Suprapubic skin (tissue), 4 donors: ENCODE measurements at regions not wholly inside any gene's neighbourhood (a gene's known extent, or its start where the extent isn't known, plus 50 kb on each side); places are given as distances from the start of the nearest gene placed in this dataset.
"Not testable (repeated sequence)": the region's sequence is repeated elsewhere in the genome, so short reads cannot be mapped to it uniquely, and the experiment has no call there.

ENCODE experiments used
- EP300 ChIP-seq: sonication (generic); formaldehyde crosslinking; IDR thresholded peaks from one replicate; pipeline ENCODE4 v1.6.1; 2017; ENCODE audit warnings: antibody characterized with exemption
- POLR2A ChIP-seq, 2 donors: fragments of 450-650 bp; IDR thresholded peaks; one replicate each; pipeline ENCODE4 v1.6.1; 2017; ENCODE audit warnings: antibody characterized with exemption in 2 of 2, mild to moderate bottlenecking in 2 of 2, moderate library complexity in 2 of 2
- POLR2AphosphoS5 ChIP-seq, 3 donors: sonication (generic); formaldehyde crosslinking; IDR thresholded peaks; one replicate each; pipeline ENCODE4 v1.6.1; 2017; ENCODE audit warnings: antibody characterized with exemption in 3 of 3
- TF ChIP-seq, protein P1 (sequence below), 2 donors: fragments of 200-600 bp in 1 of 2; fragments of 450-650 bp in 1 of 2; sonication (generic) in 1 of 2; IDR thresholded peaks; one replicate each; pipeline ENCODE4 v1.5.1; 2016 to 2019; ENCODE audit warnings: antibody characterized with exemption in 2 of 2, mild to moderate bottlenecking in 1 of 2, moderate library complexity in 1 of 2

DNA sequence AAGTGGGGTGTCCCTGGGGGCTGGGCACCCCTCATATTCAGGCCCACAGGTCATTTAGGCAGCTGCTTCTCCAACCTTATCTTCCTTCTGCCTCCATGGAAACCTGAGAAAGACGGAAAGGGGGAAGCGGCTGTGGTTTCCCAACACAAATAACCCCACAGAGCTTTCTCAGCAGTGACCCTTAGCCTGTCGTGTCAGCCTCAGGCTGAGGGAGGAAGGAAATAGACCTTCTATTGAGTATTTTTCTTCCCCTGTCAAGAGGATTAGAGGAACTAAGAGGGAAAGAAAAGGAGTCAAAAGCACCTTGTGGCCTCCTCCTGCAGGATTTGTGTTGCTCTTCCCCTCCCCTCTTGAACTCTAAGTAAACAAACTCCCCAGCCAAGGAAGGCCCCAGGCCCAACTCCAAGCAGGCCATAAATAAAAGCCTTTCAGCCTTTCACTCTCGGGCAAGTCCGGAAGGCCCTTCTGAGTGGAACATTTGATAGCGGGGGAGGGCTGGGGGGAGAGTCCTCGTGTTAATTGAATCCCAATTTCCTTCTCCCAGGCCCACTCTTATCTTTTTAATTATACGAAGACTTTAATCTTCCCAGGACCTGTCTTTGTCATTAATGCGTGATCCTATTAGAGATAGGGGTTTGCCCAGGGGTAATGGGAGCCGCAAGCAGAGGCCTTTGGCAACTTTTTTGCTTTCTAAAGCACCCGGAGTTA lies 121.8 kb downstream of the TRIM43 start:
- TF ChIP-seq, protein P1, sequence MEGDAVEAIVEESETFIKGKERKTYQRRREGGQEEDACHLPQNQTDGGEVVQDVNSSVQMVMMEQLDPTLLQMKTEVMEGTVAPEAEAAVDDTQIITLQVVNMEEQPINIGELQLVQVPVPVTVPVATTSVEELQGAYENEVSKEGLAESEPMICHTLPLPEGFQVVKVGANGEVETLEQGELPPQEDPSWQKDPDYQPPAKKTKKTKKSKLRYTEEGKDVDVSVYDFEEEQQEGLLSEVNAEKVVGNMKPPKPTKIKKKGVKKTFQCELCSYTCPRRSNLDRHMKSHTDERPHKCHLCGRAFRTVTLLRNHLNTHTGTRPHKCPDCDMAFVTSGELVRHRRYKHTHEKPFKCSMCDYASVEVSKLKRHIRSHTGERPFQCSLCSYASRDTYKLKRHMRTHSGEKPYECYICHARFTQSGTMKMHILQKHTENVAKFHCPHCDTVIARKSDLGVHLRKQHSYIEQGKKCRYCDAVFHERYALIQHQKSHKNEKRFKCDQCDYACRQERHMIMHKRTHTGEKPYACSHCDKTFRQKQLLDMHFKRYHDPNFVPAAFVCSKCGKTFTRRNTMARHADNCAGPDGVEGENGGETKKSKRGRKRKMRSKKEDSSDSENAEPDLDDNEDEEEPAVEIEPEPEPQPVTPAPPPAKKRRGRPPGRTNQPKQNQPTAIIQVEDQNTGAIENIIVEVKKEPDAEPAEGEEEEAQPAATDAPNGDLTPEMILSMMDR (IDR thresholded peaks at IDR 0.05), result not testable (repeated sequence)
- TF ChIP-seq POLR2A (IDR thresholded peaks at IDR 0.05); POLR2AphosphoS5 (IDR thresholded peaks at IDR 0.05); EP300: not testable (repeated sequence)
